RWPE1 (cell line): ENCODE measurements at regions not wholly inside any gene's neighbourhood (a gene's known extent, or its start where the extent isn't known, plus 50 kb on each side); places are given as distances from the start of the nearest gene placed in this dataset.

Experiments used
- CTCF ChIA-PET: fragments of 350-600 bp; sonication (Branson Sonifier 250); formaldehyde crosslinking; extraction: SDS; loops from one replicate; lab custom pipeline; 2021; lab: Yijun Ruan, JAX
- POLR2A ChIA-PET: fragments of 400-600 bp; formaldehyde crosslinking; extraction: SDS; loops from one replicate; lab custom pipeline; 2020; ENCODE audit warnings: antibody characterized with exemption; ENCODE audit not compliant: low non-redundant PET; lab: Yijun Ruan, JAX
- DNase-seq: peaks from one replicate; pipeline ENCODE4 v3.0.0; 2012; ENCODE audit warnings: low spot score
- H3K27ac ChIP-seq: fragments of 450-650 bp; 2 replicates; pipeline ENCODE4 v1.5.1; 2017
- TF ChIP-seq, protein P1 (sequence below): fragments of 450-650 bp; conservative IDR thresholded peaks from 2 replicates; pipeline ENCODE4 v1.5.1; 2017; ENCODE audit warnings: low read depth, mild to moderate bottlenecking

DNA sequence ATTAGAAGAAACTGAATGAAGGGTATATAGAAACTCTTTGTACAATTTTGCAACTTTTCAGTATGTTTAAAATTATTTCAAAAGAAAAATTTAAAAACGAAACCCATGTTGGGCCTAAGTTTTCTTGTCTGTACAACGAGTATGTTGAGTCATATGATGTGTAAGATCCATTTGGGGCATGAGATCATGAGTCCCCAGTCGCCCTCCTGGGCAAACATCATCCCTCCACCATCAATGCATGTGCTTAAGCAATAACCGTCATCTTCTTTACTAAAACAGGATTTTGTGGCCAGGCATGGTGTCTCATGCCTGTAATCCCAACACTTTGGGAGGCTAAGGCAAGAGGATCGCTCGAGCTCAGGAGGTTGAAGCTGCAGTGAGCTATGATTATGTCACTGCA is 54.2 kb upstream of the CDCA7L start:
- DNase-seq, result no peak
- no peak overlapping the region for H3K27ac ChIP-seq
- TF ChIP-seq, protein P1, sequence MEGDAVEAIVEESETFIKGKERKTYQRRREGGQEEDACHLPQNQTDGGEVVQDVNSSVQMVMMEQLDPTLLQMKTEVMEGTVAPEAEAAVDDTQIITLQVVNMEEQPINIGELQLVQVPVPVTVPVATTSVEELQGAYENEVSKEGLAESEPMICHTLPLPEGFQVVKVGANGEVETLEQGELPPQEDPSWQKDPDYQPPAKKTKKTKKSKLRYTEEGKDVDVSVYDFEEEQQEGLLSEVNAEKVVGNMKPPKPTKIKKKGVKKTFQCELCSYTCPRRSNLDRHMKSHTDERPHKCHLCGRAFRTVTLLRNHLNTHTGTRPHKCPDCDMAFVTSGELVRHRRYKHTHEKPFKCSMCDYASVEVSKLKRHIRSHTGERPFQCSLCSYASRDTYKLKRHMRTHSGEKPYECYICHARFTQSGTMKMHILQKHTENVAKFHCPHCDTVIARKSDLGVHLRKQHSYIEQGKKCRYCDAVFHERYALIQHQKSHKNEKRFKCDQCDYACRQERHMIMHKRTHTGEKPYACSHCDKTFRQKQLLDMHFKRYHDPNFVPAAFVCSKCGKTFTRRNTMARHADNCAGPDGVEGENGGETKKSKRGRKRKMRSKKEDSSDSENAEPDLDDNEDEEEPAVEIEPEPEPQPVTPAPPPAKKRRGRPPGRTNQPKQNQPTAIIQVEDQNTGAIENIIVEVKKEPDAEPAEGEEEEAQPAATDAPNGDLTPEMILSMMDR, result no peak
- POLR2A ChIA-PET, result no interaction called here
- CTCF ChIA-PET, result no interaction called here

DNA sequence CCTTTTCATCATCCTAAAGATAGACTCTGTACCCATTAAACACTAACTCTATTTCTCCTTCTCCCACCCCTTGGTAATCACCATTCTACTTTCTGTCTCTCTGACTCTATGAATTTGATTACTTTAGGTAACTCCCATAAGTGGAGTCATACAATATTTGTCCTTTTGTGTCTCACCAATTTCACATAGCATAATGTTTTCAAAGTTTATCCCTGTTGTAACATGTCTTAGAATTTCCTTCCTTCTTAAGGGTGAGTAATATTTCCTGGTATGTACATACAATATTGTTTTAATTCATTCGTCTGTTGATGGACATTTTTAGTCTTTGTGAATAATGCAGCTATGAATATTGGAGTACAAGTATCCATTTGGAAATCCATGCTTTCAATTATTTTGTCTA is 50.9 kb upstream of the CDCA7L start:
- DNase-seq, result peak; percentile 74
- ChIA-PET POLR2A (no interaction called here), CTCF (interaction anchor here (0.6 to 0.7 kb wide), 6 partner anchors 57 to 667 kb away, joined by 3 to 6 read pairs (median 4); no protein-coding TSS in a partner anchor)
- TF ChIP-seq, protein P1, result no peak
- H3K27ac ChIP-seq, result no peak overlapping the region
